Loucy (cell line): ENCODE measurements at regions not wholly inside any gene's neighbourhood (a gene's known extent, or its start where the extent isn't known, plus 50 kb on each side); places are given as distances from the start of the nearest gene placed in this dataset.

Experiments used
- CTCF ChIP-seq: fragments of 200-600 bp; sonication (generic); conservative IDR thresholded peaks from 2 replicates; pipeline ENCODE4 v1.5.1; 2014; ENCODE audit warnings: mild to moderate bottlenecking, antibody characterized with exemption, low read length
- EZH2phosphoT487 ChIP-seq: fragments of 200-600 bp; IDR thresholded peaks from 2 replicates; pipeline ENCODE4 v1.6.1; 2018; ENCODE audit warnings: antibody characterized with exemption, mild to moderate bottlenecking, moderate library complexity, borderline replicate concordance

DNA sequence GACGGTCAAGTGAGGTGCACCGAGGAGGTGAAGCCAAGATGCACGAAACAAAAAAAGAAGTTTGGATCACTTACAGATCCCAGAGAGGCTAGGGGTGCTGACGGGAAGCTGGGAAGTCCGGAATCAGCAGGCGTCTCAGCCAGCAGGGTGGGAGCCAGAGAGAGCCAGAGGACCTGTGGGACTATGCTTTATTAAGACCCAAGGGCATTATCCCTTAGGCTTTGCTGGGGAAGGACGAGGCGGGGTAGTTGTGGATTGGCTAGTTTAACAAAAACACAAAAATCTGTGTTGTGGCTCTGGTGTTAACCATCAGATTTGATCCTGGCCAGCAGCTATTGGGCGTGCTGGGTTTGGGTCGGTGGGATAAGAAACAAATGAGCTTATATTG is 427.1 kb downstream of the DYNC2H1 start:
- no peak for TF ChIP-seq CTCF
- TF ChIP-seq EZH2phosphoT487: no peak
